Head of caudate nucleus (tissue), 42 donors: ENCODE measurements at regions not wholly inside any gene's neighbourhood (a gene's known extent, or its start where the extent isn't known, plus 50 kb on each side); places are given as distances from the start of the nearest gene placed in this dataset.

Source experiments
- DNase-seq, 42 donors: peaks; one replicate each; pipeline versions ENCODE4 v3.0.0 to v3.0.0-alpha.2; 2020 to 2021; ENCODE audit warnings: mixed read lengths in 7 of 42
- intact Hi-C: fragments of 100-400 bp; cut with DNase I; formaldehyde crosslinking; loops from one replicate; pipeline ENCODE4 v1.15.0; 2022

DNA sequence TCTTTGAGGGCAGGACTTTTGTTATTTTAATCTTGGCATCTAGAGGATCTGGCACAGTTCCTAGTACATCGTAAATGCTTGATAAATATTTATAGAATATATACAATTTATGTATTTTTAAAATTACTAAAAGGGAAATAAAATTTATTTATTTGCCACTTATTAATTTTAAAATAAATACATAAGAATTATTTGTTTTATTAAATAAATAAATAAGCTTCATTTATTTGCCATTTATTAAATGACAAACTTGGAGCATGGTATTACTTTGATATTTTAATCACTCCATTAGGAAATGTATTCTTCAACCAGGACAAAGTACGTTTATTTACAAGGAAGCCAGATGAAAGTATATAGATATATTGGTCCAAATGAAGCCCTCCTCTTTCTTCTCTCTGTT, 118.7 kb upstream of the LRIG3 start:
- no peak for DNase-seq
- intact Hi-C loops, result no loop called here

DNA sequence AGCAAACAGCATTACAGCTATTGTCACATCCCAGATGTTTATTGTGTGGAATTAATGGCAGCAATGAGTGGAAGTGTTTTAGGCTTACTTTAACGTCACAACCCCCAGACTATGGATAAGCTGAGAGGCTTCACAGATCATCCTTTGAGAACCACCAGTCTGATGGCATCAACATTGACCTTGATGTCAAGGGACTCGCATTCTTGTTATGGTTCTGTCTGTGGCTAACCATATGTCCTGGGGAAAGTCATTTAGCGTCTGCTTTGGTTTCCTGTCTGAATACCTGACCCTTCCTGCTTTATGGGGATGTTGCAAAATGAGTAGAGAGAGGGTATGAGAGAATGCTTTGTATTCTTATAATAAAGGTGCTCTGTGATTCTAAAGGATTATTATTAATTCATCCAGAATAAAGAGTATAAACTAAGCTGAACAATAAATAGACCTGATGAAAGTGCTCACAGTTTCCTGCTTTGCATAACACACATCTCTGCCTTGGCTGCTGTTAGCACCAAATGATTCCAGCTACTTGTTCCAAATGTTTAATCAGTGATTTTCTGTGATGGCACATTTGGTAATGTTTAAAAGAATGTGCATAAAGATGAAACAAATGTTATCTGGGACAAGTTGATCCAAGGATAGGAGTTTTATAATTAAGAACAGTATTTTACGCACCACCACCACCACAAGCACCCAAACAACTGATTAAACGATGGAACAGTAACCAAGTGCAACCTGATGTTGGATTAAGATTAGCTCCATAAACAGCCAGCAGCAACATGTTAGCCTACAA, 116.9 kb upstream of the LRIG3 start:
- no peak for DNase-seq

DNA sequence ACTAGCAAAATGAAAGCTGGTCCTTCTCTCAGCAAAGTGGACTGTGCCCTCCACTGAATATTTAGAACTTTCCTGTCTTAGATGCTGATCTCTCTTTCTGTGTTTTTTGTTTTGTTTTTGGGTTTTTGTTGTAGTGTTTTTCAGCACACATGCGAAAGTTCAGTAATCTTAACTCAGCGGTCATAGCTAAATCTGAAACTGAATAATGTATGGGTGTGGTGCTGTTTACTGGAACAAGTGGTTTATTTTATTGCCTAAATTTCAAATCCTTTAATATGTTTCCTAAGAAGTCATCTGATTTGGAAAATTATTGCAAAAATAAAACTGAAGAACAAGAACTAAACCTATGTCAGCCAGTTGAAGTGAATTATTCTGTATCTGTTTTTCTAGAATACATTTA, 116.0 kb upstream of the LRIG3 start:
- DNase-seq, result no peak
- intact Hi-C loops, result no loop called here

More for the DNA sequence above, 116.9 kb upstream of the LRIG3 start:
- intact Hi-C loops, result no loop called here

DNA sequence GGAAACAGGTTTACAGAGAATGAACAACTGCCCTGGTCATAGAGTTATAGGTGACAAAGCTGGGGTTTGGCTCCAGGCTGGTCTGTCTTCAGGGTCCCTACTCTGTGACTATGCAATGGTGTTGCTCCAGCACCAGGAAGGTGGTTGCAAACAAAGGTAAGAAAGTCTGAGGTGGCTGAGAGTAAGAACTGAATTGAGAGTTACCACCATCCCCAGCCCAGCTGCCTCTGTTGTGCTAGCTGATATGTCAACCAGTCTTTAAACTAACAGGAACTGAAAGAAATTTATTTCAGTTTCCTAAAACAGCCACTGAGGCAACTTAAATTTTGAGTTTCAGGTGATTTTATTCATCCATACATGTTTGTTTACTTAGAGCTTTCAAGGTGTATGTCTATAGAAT, 111.0 kb upstream of the LRIG3 start:
- no peak for DNase-seq
- intact Hi-C loops, result no loop called here

DNA sequence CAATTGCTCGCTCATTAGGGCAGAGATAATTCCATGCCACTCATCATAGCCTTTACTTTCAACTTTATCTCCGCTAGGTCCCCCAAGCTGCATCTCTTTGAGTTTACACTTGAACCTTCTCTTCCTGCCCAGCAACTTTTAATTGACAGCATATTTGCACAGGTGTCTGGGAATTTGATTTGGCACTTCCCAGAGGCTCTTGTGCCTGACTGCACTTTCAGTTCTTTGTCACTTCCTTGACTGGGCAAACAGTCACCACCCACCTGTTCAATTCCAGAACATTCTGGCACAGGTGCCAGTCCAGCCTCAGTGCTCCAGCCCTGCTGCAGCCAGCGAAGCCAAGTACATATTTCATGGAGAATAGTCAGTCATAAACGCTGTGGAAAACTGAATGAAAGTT, 110.1 kb upstream of the LRIG3 start:
- intact Hi-C loops, result no loop called here
- no peak for DNase-seq

DNA sequence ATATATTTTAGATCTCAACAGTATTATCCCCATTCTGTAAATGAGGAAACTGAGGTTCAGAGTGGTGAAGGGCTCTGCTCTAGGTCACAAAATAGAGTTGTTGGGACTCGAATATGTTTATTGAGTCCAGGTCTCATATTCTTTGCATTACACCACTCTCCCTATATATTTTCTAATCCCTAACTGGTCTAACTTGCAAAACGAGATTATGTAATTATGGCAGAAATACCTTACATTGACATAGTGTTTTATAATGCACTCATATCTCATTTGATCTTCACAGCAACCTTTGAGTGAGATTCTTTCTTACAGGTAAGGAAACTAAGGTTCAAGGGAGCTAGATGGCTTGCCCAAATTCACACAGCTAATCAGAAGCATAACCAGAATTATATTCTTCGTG, 106.9 kb upstream of the LRIG3 start:
- intact Hi-C loops, result no loop called here

DNA sequence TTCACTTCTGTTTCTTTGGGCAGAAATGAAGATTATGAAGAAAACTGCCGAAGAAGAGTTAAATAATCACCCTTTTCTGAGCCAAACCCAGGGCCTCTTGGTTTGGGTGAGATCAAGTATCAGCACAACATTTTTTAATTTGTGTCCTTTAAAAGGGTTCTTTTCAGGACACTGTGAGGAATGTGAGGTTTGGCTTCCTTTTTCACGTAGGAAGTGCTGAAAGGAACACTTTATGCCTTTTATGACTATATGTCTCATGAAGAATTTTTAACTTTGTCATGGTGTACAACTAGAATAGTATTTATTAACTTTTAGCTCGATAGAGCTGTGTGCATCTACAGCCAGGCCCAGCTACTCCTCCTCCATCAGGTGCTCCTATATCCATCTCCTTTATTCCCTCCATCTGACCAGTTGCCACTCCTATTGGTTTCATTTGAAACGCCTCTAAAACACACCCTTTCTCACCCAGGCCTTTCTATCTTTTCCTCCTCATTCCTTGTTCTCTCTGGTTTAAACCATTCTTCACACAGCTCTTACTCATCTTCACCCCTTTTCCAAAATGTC, 103.6 kb upstream of the LRIG3 start:
- intact Hi-C loops, result no loop called here
- DNase-seq, result no peak

More for the DNA sequence above, 106.9 kb upstream of the LRIG3 start:
- no peak for DNase-seq

DNA sequence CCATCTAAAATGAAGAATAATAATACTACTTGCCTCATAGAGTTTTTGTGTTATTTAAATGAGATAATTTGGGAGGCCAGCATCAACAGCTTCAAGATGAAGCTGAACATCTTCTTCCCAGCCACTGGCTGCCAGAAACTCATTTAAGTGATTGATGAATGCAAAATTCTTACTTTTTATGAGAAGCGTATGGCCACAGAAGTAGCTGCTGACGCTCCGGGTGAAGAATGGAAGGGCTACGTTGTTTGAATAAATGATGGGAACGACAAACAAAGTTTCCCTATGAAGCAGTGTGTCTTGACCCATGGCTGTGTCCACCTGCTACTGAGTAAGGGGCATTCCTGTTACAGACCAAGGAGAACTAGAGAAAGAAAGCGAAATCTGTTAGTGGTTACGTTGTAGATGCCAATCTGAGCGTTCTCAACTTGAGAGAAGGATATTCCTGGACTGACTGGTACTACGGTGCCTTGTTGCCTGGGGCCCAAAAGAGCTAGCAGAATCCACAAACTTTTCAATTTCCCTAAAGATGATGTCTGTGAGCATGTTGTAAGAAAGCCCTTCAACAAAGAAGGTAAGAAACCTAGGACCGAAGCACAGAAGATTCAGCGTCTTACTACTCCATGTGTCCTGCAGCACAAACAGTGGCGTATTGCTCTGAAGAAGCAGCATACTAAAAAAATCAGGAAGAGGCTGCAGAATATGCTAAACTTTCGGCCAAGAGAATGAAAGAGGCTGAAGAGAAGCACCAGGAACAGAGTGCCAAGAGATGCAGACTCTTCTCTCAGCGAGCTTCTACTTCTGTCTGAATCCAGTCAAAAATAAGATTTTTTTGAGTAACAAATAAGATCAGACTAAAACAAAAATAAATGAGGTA, 100.0 kb upstream of the LRIG3 start:
- DNase-seq, result no peak
- intact Hi-C loops, result no loop called here

DNA sequence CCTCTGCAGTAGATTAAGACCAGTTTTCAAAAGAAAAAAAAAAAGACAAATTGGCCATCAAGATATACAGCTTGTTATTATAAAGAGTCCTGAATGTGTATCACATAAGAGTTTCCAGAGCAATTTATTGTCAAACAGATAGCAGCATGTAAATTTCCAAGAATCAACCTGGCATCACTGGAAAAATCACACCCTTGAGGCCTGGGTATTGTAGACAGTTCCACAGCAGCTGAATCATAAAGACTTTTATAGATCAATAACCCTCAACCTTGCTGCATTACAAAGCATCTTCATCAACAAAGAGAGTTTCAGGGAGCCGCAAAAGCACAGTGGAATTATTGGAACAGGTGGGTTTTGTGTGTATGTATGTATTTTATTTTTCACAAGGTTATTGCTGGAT, 94.6 kb upstream of the LRIG3 start:
- intact Hi-C loops, result no loop called here
- no peak for DNase-seq

DNA sequence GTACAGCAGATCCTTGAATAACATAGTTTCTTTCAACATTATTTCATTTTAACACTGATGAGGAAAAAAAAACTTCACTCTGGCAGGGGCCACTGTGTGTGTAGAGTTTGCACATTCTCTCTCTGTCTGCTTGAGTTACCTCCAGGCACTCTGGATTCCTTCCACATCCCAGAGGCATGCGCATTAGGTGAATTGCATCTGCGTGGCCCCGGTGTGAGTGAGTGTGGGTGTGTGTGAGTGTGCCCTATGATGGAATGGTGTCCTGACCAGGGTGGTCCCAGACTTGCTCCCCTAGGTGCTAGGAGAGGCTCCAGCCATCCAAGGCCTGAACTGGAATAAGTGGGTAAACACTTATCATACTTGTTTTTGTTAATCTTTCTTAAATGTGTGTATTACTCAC, 90.6 kb upstream of the LRIG3 start:
- intact Hi-C loops, result no loop called here
- no peak for DNase-seq

DNA sequence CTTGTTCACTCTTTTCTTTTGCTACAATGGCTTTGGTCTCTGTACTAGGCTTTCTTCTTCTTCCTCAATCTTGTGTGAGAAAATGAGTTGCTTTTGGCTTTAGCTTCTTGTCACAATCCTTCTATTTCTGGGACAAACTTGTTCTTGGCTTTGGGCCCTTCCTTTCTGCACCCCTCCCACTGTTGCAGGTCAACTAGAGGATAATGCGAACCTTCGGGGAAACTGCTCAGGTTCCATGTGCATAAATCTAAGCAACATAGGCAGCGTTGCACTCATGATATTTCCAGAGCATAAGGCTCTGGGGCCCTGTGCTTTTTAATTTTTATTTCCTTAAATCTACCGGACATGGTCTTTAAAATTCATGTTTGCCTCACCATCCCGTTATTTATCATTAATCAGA, 89.8 kb upstream of the LRIG3 start:
- intact Hi-C loops, result no loop called here
- DNase-seq, result no peak

DNA sequence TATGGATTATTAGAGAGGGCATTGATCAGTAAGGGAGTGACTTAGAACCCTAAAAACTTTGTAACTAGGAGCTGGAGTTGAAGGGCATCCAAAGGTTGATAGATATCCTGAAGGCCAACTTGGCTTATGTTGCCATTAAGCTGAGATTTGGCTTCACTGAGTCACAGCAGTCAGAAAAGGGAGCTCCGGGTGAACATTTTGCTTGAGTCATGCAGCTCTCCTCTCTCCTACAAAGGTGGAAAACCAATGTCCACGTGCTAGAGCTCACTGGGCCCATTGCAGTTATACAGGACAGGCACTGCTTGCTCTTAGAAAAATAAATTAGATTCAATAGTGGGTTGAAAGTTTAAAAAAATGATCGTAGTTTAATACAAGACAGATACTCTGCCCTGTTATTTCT, 87.3 kb upstream of the LRIG3 start:
- intact Hi-C loops, result no loop called here
- DNase-seq, result no peak

DNA sequence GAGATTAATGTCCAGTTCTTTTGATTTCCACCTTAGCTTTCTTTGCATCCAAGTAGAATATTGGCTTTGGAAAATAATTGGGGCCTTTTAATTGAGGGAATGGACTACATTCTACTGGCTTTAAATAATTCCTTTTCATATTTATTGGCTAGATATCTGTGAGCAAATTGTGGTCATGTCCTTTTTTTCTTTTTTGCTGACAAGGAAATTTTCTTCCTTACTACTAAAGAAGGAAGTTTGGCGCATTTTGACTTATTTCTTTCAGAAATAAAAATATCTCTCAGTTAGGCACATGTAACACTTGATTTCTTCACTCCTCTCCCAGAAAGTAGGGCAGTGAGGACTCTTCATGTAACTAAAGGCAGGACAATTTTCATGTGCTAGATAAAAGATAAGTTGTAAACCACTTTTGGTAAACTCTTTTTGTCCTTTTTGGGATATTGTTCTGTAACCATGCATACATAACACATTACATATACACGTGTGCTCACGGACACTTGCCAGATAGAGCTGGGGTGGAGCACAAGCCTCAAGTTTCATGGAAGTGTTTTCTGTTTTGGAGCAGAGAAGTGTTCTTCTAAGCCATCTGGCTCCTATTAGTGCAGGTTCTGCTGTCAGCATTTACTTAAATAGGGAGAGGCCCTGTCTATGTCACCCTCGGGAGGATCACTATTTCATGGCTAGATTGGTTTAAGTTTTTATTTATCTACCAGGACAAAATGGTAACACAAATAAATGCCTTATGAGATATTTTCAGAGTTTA, 85.1 kb upstream of the LRIG3 start:
- no peak for DNase-seq
- intact Hi-C loops, result no loop called here

DNA sequence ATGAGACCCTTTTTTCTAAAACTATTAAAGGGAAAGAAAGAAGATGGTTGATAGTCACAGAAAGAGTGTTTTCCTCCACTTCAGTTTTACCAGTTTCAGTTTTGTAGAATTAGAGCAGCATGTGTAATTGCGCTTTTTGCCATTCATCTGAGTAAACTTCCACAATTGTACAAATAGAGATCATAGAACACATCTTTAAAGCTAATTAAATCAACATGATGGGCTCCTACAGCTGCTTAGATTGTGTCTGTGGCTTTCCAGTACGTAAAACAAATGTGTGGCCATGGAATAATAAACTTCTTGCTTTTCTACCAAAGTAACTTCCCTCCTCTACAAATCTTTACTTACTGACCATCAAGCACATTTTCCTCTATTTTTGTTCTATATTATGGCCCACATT, 84.2 kb upstream of the LRIG3 start:
- no peak for DNase-seq
- intact Hi-C loops, result no loop called here

DNA sequence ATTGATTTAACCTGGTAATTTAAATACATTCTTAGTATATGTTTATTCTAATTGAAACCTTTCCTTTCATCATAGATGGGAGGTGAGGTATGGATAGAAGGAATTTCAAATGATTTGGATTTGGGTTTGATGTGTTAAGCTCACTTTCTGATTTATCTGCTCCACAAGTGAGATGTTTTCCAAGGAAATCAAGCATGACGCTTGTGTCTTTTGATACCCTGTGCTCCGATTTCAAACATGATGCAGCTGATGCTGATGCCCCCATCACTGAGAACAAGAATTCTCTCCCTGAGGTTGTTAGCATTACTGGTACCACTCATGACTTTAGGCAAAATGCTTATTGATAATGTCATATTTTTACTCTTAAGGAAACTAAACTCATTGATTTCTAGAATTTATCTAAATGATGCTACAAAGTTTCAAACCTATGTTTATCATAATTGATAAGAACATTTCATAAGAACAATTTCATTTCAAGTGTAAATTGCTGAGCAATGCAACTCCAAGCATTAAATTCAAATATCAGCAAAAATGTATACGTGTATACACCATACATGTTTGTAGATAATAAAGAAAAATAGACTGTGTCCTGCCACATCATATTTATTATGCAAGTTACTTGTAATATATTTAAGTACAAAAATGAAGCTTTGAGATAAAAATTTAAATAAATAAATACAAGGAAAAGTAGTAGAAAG, 75.5 kb upstream of the LRIG3 start:
- intact Hi-C loops, result no loop called here
- no peak for DNase-seq

DNA sequence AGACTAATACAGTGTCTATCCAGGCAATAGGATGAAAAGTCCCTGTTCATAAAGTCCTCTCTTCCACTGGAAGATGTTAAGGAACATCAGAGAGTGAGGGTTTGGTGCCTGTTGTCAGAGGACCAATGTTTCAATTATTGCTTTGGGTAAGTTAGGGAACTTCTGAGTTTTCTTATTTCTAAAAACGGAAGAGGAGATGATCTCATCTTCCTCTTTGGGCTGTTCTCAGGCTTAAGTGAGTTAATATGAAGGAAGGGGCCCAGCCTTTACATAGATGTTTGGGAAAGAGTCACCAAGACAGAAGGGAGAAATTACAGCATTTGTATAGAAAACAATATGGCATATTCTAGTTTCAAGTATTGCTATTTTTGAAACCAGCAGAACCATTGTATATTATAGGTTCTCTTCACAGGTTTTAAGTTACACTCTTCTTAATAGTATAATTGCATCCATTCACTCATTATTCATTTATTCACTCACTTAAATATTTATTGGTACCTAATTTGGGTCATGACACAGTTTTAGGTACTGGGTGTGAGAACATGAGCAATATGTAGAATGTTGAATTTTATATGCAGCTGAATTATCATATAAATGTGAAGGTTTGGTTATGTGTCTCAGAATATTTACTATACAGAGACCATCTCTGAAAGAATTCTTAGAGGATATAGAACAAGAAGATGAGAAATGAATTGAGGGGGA, 68.5 kb upstream of the LRIG3 start:
- intact Hi-C loops, result no loop called here
- no peak for DNase-seq

DNA sequence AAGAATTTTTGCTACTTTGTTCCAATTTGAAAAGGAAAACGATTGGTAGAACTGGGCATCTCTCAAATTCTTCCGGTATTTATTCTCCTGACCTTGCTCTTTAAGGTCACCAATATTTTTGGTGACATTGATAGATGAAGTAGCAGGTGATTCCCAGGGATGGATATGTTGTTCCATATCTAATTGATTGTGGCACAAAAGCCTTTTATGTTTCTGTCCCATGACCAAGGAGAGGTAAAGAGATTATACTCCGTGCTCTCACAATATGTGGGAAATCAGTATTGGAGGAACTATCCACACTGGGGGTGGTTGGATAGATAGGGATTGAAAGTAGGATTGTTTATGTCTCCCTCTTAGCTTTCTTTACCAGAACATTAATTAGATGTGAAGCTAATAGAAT, 61.7 kb upstream of the LRIG3 start:
- no peak for DNase-seq
- intact Hi-C loops, result no loop called here

DNA sequence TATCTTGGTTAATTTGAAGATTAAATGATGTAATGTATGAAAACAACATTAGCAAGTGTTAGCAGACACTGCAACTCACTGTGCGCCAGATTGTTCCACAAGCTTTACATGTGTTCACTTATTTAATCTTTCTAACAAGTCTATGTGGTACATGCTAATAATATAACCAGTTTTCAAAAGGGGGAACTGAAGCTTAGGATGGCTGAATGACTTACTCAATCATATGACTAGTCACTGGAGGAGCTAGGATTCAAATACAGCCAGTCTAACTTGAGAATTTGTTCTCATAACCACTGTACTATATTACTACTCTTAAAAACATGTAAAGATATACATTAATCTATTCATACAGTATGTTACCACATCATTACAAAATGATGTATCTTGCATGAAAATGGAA, 60.5 kb upstream of the LRIG3 start:
- intact Hi-C loops, result no loop called here
- no peak for DNase-seq
